GM12872 (cell line): ENCODE measurements at regions not wholly inside any gene's neighbourhood (a gene's known extent, or its start where the extent isn't known, plus 50 kb on each side); places are given as distances from the start of the nearest gene placed in this dataset.

ENCODE experiments used
- CTCF ChIP-seq: IDR thresholded peaks from 3 replicates; pipeline ENCODE4 v1.5.1; 2011; ENCODE audit warnings: low read depth, mild to moderate bottlenecking, low read length, moderate library complexity; ENCODE audit not compliant: insufficient read depth

GRCh38 chr3:88408935-88409334, 259.2 kb downstream of the C3orf38 start:
- no peak for TF ChIP-seq CTCF

- TF ChIP-seq CTCF = no peak
Measured at GRCh38 chr3:88410259-88410658, 260.5 kb downstream of the C3orf38 start.

- TF ChIP-seq CTCF = no peak
Measured at GRCh38 chr3:88412346-88412745, 262.6 kb downstream of the C3orf38 start.

GRCh38 chr3:88416436-88416835, 266.7 kb downstream of the C3orf38 start:
- no peak for TF ChIP-seq CTCF

GRCh38 chr3:88418219-88418618, 268.5 kb downstream of the C3orf38 start:
- TF ChIP-seq CTCF = no peak

- no peak for TF ChIP-seq CTCF
Measured at GRCh38 chr3:88433568-88433967, 283.8 kb downstream of the C3orf38 start.

GRCh38 chr3:88434001-88434400, 284.2 kb downstream of the C3orf38 start:
- no peak for TF ChIP-seq CTCF

- no peak for TF ChIP-seq CTCF
Measured at GRCh38 chr3:88440701-88441100, 290.9 kb downstream of the C3orf38 start.
